GM21529 (cell line): ENCODE measurements at regions not wholly inside any gene's neighbourhood (a gene's known extent, or its start where the extent isn't known, plus 50 kb on each side); places are given as distances from the start of the nearest gene placed in this dataset.
"Not testable (repeated sequence)": the region's sequence is repeated elsewhere in the genome, so short reads cannot be mapped to it uniquely, and the experiment has no call there.

Source experiments
- ATAC-seq: cut with Tn5 transposase; IDR thresholded peaks from one replicate; pipeline ENCODE4 v1.9.1; 2021; ENCODE audit not compliant: unreplicated experiment

DNA sequence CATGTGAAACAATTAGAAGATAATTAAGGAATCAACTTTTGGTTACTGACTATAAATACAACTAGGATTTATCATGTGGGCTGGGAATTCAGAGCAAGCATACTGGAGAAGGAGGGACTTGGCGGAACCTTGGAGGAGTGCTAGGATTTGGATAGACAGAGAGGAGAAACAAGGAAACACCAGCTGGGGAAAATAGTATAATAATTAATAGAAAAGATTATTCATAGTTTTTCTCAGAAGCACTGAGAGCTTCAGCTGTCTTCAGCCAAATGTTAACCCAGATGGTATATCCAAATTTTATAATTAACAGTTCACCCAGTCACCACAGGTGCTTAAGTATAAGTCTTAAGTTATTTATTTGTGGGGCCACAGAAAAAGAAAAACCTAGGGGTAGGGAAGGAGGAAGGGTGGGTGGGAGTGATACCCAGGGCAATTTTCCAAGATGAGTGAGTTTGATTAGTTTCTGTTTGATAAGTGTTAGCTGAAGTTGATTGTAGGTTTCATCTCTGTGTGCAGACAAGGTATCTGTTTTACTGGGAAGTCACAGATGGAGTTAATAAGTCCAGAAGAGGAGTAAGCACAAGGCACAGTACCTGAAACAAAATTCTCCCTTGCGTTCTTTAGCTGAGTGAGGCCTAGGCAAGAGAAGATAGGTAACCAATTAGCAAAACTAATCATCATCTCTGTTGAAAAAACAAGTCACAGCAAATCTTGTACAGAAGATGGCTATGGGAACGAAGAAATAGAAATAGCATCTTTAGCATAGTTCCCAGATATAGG is 175.5 kb downstream of the TFAP2B start:
- ATAC-seq = no peak

- no peak for ATAC-seq
Observed at GRCh38 chr6:50995036-50995435, 176.4 kb downstream of the TFAP2B start.

- ATAC-seq = no peak
Observed at GRCh38 chr6:50998905-50999304, 180.2 kb downstream of the TFAP2B start.

GRCh38 chr6:51001399-51001798 is 182.7 kb downstream of the TFAP2B start:
- ATAC-seq = no peak

DNA sequence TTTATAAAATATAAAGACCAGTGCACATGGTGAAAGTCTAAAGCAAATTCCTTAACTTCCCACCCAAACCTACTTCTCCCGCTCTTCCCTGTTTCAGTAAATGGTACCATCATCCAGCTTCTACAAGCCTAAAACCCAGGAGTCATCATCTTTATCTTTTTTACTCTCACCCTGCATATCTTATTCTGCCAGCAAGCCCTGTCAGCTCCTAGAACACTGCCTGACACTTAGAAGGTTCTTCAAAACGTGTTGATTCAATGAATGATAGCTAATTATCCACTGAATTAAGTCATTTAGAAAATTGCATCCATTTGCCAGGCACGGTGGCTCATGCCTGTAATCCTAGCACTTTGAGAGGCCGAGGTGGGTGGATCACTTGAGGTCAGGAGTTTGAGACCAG is 185.7 kb downstream of the TFAP2B start:
- no peak for ATAC-seq

GRCh38 chr6:51005779-51006178 is 187.1 kb downstream of the TFAP2B start:
- ATAC-seq = no peak

DNA sequence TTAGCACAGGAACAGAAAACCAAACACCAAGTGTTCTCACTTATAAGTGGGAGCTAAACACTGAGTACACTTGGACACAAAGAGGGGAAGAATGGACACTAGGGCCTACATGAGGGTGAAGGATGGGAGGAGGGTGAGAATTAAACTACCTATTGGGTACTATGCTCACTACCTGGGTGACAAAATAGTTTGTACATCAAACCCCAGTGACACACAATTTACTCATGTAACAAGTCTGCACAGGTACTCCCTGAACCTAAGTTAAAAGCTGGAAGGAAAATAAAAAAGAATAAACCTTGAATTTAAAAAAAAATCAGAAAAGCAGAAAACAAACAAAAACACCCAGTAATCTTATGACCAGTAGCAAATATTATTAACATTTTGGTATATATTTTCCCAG is 188.6 kb downstream of the TFAP2B start:
- no peak for ATAC-seq

DNA sequence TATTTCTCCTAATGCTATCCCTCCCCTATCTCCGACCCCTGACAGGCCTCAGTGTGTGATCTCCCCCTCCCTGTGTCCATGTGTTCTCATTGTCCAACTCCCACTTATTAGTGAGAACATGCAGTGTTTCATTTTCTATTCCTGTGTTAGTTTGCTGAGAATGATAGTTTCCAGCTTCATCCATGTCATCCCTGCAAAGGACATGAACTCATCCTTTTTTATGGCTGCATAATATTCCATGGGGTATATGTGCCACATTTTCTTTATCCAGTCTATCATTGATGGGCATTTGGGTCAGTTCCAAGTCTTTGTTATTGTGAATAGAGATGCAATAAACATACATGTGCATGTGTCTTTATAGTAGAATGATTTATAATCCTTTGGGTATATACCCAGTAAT is 190.0 kb downstream of the TFAP2B start:
- not testable (repeated sequence) for ATAC-seq

- ATAC-seq = no peak
Observed at GRCh38 chr6:51013376-51013775, 194.7 kb downstream of the TFAP2B start.

DNA sequence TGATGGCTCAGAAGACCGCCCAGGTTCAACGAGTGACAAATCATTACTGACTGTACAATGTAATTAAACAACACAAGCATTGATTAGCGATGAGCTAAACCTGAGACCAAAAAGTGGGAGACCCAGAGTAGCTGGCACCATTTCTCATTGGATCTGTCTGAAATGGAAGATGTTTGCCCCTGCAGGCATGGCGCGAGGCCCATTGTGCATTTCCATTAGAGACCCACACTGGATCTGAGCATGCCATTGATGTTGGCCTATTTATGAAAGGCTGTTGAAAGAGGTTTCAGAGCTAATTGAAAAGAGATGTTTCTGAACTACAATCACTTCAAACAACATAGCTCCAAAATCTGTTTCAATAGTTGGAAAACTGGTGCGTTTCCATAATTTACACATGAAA is 196.7 kb downstream of the TFAP2B start:
- no peak for ATAC-seq

DNA sequence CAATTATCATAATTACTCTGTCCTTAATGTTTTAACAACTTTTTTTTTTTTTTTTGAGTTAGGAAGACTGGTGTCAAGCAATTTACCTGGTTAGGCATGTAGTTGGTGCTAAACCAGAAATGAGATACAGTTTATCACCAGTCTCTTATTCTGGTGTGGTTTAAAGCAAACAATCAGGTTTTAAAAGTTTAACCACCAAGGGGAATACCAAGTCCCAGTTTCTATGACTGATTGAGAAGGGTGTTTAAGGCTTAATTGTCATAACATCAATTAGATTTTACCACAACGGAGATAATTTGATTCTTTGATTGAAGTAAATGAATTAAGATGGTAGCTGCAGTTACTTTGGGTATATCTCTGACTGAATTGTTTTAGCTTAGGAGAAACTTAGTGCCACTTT is 197.8 kb downstream of the TFAP2B start:
- ATAC-seq = no peak

DNA sequence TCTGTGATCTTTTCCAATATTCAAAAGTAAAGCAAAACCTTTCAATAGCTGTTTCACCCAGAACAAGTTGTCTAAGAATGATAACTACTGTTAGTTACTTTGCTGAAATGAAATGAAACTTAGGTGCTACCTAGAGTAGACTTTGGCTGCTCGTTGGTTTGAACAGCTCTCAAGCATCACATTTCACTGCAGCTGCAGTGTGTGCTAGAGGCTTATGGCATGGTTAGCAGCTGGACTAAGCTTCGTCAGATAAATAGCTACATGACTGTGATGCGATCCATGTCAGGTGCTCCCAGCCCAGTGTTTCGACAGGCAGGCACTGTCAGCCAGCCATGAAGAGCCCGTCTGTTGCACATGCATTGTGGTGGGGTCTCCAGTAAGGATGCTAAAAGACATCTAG is 201.1 kb downstream of the TFAP2B start:
- no peak for ATAC-seq

DNA sequence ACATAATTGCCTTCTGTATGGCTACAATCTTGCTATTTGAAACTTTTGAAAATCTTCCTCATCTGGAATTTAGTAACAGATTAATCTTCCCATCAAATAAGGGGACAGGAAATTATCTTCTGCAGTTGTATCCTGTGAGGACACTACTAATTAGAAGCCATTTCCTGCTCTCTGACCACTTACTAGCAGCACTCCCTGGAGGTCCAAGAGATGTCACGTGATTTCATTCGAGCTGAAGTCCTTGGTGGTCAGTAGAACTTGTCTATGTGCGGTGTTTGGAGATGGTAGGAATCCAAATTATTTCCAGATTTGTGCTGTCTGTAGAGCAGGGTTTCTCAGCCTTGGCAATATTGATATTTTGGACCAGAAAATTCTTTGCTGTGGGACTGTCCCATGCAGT is 202.5 kb downstream of the TFAP2B start:
- ATAC-seq = no peak

- no peak for ATAC-seq
Observed at GRCh38 chr6:51024126-51024525, 205.5 kb downstream of the TFAP2B start.

DNA sequence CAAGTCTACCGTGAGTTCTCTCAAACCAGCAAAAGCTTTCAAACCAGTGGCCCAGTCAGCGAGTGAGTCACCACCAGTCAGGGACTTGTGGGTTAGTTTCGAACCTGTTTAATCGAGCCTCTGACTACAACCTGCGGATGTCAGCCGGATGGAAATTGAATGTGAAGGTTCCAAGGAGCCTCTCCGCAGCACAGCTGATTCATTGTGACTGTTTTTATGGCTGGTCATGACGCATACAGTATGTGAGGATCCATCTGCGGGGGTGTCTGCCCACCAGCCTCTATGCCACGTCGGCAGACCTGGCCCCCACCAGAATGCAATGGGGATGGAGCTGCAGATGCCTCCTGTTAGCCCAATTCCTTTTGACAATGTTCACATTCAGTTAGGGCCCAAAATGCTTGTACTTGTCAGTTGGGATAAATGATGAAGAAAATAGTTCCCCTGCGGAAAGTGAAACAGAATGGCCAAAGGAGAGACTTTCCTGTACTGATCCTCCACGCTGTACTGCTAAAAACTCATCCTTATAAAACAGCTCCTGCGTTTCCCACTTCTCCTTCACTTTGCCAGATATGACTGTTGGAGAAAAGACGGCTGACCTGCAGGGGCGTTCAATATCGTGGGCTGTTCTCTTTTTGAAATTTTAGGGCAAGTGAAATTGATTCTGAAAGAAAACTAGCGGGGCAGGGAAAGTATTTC is 206.6 kb downstream of the TFAP2B start:
- ATAC-seq = no peak

GRCh38 chr6:51027283-51028065 is 208.8 kb downstream of the TFAP2B start:
- ATAC-seq = no peak

DNA sequence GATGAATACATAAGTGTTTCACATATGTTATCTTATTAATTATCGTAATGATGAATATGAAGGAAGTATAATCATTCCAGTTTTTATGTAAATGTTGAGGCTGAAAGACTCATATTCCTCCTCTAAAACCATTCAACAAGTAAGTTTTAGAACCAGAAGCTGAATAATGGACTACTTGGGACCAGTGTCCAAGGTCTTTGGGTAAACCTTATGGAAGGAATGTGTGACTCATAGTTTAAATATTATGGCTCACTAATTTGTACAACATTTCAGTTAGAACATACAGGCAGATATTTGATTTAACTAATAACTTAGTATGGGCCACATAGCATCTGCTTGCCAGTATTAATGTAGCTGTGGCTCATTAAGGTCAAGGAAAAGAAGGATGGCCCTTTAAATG is 209.6 kb downstream of the TFAP2B start:
- no peak for ATAC-seq

DNA sequence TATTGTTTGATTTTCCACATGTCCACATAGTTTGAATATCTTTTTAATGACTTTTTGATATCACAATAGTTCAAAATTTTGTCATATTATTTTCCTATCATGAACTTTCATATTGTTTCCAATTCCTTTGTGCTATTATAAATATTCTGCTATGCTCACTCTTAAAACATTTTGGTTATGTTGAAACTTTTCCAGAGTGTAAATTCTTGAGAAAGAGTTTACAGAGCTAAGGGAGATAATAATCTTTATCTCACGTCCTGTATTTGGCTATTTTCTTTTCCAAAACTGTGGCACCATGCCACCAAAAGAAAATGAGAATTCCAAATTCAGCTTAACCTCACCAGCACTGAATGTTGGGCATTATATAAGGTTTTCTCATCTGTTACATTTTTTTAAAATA is 210.9 kb downstream of the TFAP2B start:
- ATAC-seq = no peak

DNA sequence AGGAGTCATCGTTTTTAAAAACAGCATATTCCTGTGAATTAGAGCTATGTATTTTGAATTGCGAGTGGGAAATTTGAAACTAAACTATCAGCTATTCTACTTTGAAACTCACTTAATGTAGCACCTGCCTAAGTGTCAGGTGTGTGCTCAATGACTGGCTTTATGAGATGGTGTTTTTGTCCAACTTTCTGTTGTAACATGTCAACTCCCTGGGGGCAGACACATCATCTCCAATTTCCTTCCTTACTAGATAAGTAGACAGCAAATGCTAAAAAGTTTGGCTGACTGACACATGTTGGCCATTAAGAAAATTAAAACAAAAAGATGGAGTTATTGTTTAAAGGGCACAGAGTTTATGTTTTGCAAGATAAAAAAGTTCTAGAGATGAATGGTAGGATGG is 226.9 kb downstream of the TFAP2B start:
- ATAC-seq = no peak

DNA sequence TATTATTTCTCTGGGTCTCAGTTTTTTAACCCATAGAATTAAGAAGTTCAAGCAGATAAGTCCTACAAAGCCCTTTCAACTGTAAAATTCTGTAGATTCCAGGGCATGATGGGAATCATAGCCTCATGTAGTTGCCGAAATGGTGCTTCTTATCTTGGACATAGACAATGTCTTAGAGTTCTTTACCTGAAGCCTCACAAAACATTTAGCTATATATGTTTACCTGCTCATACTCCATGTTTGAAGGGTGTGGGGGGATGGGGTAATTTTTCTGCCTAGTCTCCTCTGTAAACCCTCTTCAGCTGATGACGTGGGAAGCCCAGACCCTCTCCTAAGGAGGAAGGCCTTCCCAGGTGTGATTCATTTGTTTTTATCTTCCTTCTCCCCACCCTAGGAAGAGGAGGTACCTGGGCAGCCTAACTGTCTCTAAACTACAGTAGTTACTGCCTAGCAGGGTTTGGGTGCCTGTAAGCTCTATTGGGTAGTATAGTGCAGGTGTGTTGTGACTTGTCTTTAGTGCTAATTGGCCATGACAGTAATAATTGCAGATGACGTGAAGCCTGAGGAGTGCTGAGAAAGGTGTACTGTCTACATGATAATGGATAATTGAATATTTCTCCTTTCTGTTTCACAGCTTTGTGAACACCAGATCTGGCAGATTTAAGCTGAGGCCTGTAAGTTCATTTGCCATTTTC is 230.8 kb downstream of the TFAP2B start:
- ATAC-seq = no peak
